HG02610 (cell line): ENCODE measurements at regions not wholly inside any gene's neighbourhood (a gene's known extent, or its start where the extent isn't known, plus 50 kb on each side); places are given as distances from the start of the nearest gene placed in this dataset.
"Not testable (repeated sequence)": the region's sequence is repeated elsewhere in the genome, so short reads cannot be mapped to it uniquely, and the experiment has no call there.

Experiments used
- ATAC-seq: cut with Tn5 transposase; IDR thresholded peaks from one replicate; pipeline ENCODE4 v1.9.1; 2021; ENCODE audit warnings: mild to moderate bottlenecking, moderate library complexity; ENCODE audit not compliant: unreplicated experiment

- ATAC-seq: no peak
Measured at GRCh38 chr5:3489239-3489843, 106.3 kb upstream of the IRX1 start.

- ATAC-seq: no peak
Measured at GRCh38 chr5:3484836-3485235, 110.8 kb upstream of the IRX1 start.

- ATAC-seq: no peak
Measured at GRCh38 chr5:3481175-3481574, 114.5 kb upstream of the IRX1 start.

GRCh38 chr5:3475674-3476073, 120.0 kb upstream of the IRX1 start:
- no peak for ATAC-seq

GRCh38 chr5:3466392-3466791, 129.2 kb upstream of the IRX1 start:
- ATAC-seq: no peak

- no peak for ATAC-seq
Measured at GRCh38 chr5:3460416-3460815, 135.2 kb upstream of the IRX1 start.

- no peak for ATAC-seq
Measured at GRCh38 chr5:3456121-3456681, 139.4 kb upstream of the IRX1 start.

GRCh38 chr5:3454028-3454427, 141.6 kb upstream of the IRX1 start:
- ATAC-seq: not testable (repeated sequence)

- ATAC-seq: no peak
Measured at GRCh38 chr5:3452622-3453021, 143.0 kb upstream of the IRX1 start.

GRCh38 chr5:3451961-3452360, 143.7 kb upstream of the IRX1 start:
- no peak for ATAC-seq

GRCh38 chr5:3449481-3449880, 146.2 kb upstream of the IRX1 start:
- no peak for ATAC-seq

GRCh38 chr5:3446410-3446809, 149.2 kb upstream of the IRX1 start:
- no peak for ATAC-seq

- ATAC-seq: not testable (repeated sequence)
Measured at GRCh38 chr5:3445517-3445916, 150.1 kb upstream of the IRX1 start.

GRCh38 chr5:3432135-3432534, 163.5 kb upstream of the IRX1 start:
- no peak for ATAC-seq

GRCh38 chr5:3430691-3431090, 164.9 kb upstream of the IRX1 start:
- no peak for ATAC-seq

GRCh38 chr5:3429962-3430361, 165.7 kb upstream of the IRX1 start:
- ATAC-seq: no peak

GRCh38 chr5:3428334-3428733, 167.3 kb upstream of the IRX1 start:
- ATAC-seq: no peak

- no peak for ATAC-seq
Measured at GRCh38 chr5:3424946-3425345, 170.7 kb upstream of the IRX1 start.

- ATAC-seq: no peak
Measured at GRCh38 chr5:3417376-3417943, 178.2 kb upstream of the IRX1 start.

- ATAC-seq: no peak
Measured at GRCh38 chr5:3414371-3414770, 181.3 kb upstream of the IRX1 start.

GRCh38 chr5:3412146-3412545, 183.5 kb upstream of the IRX1 start:
- ATAC-seq: no peak

- no peak for ATAC-seq
Measured at GRCh38 chr5:3411363-3411762, 184.3 kb upstream of the IRX1 start.

- ATAC-seq: no peak
Measured at GRCh38 chr5:3401635-3402034, 194.0 kb upstream of the IRX1 start.
